NCI-H345 (cell line): ENCODE measurements at regions not wholly inside any gene's neighbourhood (a gene's known extent, or its start where the extent isn't known, plus 50 kb on each side); places are given as distances from the start of the nearest gene placed in this dataset.
"Not testable (repeated sequence)": the region's sequence is repeated elsewhere in the genome, so short reads cannot be mapped to it uniquely, and the experiment has no call there.

ENCODE experiments used
- DNase-seq: peaks from one replicate; lab custom pipeline; 2025; lab: John Stamatoyannopoulos, UW

DNA sequence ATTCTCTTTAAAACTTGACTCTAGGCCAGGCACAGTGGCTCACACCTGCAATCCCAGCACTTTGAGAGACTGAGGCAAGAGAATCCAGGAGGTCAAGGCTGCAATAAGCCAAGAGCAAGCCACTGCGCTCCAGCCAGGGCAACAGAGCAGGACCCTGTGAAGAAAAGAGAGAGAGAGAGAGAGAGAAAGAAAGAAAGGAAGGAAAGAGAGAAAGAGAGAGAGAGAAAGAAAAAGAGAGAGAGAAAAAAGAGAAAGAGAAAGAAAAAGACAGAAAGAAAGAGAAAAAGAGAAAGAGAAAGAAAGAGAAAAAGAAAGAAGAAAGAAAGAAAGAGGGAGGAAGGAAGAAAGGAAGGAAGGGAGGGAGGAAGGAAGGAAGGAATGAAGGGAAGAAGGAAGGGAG, 76.7 kb downstream of the RIN2 start:
- no peak for DNase-seq

- DNase-seq = no peak
Measured at GRCh38 chr20:19835533-19836222, 77.6 kb downstream of the RIN2 start.

DNA sequence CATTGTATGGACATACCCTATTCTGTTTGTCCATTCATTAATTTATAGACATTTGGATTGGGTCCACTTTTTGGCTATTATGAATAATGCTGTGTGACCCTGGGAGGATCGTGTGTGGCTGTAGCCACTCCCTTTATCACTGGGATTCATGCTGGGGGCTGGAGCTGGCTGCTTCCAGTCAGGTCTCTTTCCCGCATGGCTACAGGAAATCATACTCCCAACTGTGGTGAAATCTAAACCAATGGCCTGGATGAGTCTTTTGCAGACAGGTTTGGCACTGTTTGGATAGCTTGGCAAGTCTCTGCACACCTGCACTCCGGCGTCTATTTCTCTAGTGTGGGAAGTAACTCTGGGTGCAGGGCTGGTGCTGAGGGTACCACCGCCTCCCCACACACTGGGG, 80.4 kb downstream of the RIN2 start:
- DNase-seq = no peak

- no peak for DNase-seq
Measured at GRCh38 chr20:19839053-19839452, 81.0 kb downstream of the RIN2 start.

DNA sequence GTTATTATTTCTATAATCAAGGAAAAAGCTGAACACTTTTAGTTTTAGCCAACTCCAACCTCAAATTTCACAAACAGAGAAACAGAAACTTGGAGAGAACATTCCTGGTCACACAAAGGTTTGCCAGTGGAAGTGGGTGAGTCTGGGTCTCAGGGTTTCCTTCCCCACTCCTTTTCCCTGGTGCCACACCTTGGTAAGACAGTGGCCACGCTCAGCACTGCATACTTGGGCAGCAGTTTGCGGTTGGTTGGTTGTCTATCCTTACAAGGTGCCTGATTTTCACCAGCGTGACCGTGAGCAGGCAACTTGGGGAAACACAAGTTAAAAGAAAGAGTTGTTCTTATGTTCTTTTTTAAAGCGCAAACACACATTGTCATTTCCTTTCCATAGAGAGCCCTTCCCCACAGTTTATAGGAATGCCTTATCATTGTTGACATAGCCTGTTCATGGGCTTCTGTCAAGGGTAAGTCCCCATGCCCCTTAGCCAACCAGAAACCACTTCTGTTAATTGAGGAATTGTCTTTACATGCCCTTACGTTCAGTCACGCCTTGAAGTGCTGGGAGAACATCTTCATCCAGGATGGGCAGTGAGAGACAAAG, 82.2 kb downstream of the RIN2 start:
- DNase-seq = no peak

DNA sequence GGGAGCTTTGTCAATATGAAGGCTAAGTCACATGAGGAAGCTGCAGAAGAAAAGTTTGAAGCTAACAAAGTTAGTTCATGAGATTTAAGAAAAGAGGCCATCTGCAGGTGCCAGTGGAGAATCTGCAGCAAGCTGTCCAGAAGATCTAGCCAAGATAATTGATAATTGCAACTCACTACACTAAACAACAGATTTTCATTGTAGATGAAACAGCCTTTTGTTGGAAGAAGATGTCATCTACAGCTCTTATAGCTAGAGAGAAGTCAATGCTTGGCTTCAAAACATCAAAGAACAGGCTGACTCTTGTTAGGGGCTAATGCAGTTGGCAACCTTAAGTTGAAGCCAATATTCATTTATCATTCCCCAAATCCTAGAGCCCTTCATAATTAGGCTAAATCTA, 83.7 kb downstream of the RIN2 start:
- no peak for DNase-seq

DNA sequence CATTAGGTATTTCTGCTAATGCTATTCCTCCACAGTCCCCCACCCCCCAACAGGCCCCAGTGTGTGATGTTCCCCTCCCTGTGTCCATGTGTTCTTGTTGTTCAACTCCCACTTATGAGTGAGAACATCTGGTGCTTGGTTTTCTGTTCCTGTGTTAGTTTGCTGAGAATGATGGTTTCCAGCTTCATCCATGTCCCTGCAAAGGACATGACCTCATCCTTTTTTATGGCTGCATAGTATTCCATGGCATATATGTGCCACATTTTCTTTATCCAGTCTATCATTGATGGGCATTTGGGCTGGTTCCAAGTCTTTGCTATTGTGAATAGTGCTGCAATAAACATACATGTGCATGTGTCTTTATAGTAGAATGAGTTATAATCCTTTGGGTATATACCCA, 86.8 kb downstream of the RIN2 start:
- DNase-seq = not testable (repeated sequence)

DNA sequence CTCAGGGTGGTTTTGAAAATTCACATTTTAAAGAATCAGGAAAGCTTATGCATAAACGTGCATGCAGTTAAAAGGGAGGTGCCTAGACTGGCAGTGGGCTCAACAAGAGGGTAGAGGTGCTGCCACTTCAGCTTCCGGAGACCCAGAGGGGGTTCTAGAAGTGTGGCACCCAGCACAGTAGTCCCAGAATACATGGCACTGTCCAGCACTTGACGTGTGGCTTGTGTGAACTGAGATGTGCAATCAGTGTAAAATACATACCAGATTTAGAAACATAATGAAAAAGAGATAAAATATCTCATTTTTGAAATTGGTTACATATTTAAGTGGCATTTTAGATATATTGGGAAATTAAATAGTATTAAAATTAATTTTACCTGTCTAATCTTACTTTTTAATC, 89.3 kb downstream of the RIN2 start:
- no peak for DNase-seq

- no peak for DNase-seq
Measured at GRCh38 chr20:19849341-19850197, 91.5 kb downstream of the RIN2 start.

DNA sequence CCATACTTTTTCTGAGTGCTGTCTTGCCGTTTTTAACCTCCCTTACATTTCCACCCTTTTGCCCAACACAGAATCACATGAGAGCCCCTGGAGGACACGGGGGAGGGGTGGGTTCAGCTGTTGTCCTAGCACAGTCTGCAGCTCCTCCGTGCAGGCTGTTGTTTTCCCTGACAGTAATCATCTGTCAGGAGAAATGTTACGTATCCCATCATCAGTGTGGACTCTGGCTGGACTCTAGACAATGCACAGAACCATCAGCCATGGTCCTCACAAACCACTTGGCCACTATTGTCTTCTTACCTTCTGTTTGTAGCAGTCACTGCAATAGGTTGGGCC, 92.1 kb downstream of the RIN2 start:
- no peak for DNase-seq

DNA sequence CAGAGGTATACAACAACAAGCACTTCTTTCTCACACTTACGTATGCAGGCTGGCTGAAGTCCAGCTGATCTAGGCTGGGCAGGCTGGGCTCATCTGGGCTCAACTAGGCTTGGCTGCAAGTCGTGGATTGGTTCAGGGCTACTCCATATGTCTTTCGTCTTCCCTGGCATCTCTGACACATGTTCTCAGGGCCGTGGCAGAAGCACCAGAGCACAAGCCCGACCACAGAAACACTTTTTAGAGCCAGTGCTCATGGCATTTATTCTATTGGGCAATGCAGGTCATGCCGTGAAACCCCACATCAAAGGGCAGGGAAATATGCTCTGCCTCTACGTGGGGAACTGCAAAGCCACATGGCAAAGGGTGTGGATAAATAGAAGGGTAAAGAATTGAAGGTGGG, 93.8 kb downstream of the RIN2 start:
- DNase-seq = no peak

- no peak for DNase-seq
Measured at GRCh38 chr20:19855416-19855815, 97.4 kb downstream of the RIN2 start.

- no peak for DNase-seq
Measured at GRCh38 chr20:19858466-19859371, 100.7 kb downstream of the RIN2 start.

DNA sequence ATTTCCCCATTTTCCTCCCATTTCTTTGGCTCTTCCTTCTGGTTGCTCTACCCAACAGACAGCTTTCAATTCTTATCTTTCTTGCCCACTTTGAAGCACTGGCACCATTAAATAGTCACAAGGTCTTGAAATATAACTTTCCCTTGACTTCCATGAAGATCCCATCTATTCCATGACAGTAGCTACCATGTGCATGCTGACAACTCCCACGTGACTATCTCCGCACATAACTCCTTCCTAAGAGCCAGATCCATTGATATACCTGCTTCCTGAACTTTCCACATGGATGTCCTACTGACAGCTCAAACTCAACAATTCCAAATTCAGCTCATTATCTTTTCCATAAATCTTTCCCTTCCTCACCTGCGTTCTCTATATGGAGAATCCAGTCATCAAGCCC, 101.4 kb downstream of the RIN2 start:
- DNase-seq = no peak

GRCh38 chr20:19860737-19861136, 102.7 kb downstream of the RIN2 start:
- no peak for DNase-seq

DNA sequence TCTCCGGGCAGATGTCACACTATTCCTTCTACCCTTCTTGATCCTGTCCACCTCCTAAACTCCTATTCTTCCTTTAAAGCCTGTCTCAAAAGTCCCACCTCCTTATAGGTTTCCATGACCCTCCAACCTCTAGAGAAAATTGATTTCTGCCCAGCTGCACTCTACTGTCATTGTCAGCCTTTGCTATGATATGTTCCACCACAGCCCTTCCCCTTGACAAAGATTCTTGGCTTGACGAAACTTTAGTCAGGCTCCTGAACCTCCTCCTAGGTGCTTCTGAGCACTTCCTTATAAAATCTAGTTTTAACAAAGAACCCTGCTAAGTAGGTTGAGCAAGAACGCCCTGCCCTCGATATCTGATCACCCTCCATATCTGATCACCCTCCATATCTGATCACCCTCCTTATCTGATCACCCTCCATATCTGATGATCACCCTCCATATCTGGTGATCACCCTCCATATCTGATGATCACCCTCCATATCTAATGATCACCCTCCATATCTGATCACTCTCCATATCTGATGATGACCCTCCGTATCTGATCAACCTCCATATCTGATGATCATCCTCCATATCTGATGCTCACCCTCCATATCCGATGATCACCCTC, 103.2 kb downstream of the RIN2 start:
- DNase-seq = no peak

DNA sequence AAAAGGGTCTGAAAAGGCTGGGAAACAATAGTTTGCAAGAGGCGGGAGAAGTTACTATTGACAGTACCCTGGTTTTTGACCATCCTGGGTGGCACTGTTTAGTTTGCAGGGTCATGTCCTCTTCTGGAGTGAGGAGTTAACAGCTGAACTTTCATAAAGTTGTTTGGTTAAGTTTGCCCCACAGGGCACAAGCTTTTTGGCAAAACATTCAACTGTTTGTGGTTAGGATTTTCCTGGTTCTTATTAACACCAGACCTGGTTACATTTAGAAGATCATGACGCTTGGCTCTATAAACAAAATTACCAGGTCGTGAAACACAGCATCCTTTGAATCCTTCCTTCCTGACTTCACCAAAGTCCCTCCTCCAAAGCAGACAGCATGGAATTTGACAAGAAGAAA, 106.1 kb downstream of the RIN2 start:
- DNase-seq = no peak

DNA sequence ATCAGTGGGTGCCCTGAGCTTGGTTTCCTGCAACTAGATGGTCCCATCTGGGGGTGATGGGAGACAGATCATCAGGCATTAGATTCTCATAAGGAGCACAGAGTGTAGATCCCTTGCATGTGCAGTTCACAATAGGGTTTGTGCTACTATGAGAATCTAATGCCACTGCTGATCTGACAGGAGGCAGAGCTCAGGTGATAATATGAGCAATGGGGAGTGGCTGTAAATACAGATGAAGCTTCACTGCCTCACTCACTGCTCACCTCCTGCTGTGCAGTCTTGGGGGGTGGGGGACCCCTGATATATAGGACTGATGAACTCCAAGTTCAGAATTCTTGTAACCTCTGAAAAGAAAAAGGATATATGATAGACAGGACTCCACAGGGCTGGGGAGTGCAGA, 108.0 kb downstream of the RIN2 start:
- DNase-seq = no peak

- no peak for DNase-seq
Measured at GRCh38 chr20:19867074-19867473, 109.0 kb downstream of the RIN2 start.

DNA sequence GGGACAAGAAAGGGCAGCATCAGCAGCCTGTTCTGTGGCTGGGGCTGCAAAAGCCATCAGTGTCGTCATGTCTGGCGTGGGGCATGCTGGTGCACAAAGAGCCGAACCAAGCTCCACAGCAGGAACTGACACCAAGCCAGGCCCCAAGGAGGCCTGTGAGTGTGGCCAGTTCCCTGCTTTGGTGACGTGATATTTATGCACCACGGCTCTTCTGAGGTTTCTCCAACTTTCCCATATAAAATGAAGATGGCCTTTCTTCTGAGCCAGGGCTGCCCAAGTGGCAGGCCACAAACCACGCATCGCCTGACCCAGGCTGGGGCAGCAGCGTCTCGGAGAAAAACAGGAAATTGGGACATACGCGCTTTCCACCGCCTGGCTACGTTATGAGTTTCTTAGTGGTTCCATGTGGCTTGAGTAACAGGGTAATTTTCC, 109.9 kb downstream of the RIN2 start:
- no peak for DNase-seq

DNA sequence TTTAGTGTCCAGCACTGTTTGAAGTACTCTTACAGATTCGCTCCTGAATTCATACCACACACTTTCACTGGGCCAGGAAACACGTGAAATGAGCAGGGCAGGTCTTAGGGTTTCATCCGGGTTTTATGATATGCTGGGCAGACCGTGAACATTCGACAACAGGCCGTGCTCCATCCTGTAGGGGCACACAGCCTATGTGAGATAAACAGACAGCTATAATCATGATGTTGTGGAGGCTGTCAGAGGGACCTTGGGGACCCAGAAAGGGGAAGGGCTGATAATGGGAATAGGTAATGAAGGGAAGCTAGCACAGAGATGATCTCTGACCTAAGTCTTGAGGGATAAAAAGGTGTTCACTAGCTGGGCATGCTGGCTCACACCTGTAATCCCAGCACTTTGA, 110.4 kb downstream of the RIN2 start:
- DNase-seq = no peak

GRCh38 chr20:19872001-19872400, 113.9 kb downstream of the RIN2 start:
- DNase-seq = no peak
